GM18868 (cell line): ENCODE measurements at regions not wholly inside any gene's neighbourhood (a gene's known extent, or its start where the extent isn't known, plus 50 kb on each side); places are given as distances from the start of the nearest gene placed in this dataset.
"Not testable (repeated sequence)": the region's sequence is repeated elsewhere in the genome, so short reads cannot be mapped to it uniquely, and the experiment has no call there.

Experiments used
- ATAC-seq: cut with Tn5 transposase; IDR thresholded peaks from one replicate; pipeline ENCODE4 v1.9.1; 2021; ENCODE audit warnings: mild to moderate bottlenecking, moderate library complexity; ENCODE audit not compliant: unreplicated experiment

- ATAC-seq, result no peak
These were observed 220.2 kb upstream of the NBEA start for GRCh38 chr13:34721631-34722595.

- no peak for ATAC-seq
These were observed 219.1 kb upstream of the NBEA start for GRCh38 chr13:34722922-34723321.

- no peak for ATAC-seq
These were observed 211.1 kb upstream of the NBEA start for GRCh38 chr13:34730961-34731360.

- ATAC-seq, result no peak
These were observed 210.6 kb upstream of the NBEA start for GRCh38 chr13:34731486-34731885.

- no peak for ATAC-seq
These were observed 208.3 kb upstream of the NBEA start for GRCh38 chr13:34733721-34734120.

- no peak for ATAC-seq
These were observed 207.1 kb upstream of the NBEA start for GRCh38 chr13:34734932-34735331.

GRCh38 chr13:34738254-34738992, 203.6 kb upstream of the NBEA start:
- no peak for ATAC-seq

- ATAC-seq, result not testable (repeated sequence)
These were observed 195.0 kb upstream of the NBEA start for GRCh38 chr13:34747056-34747455.

GRCh38 chr13:34747507-34747906, 194.6 kb upstream of the NBEA start:
- no peak for ATAC-seq

- peak; percentile 33 for ATAC-seq
These were observed 194.0 kb upstream of the NBEA start for GRCh38 chr13:34748073-34748472.

- no peak for ATAC-seq
These were observed 193.5 kb upstream of the NBEA start for GRCh38 chr13:34748596-34748995.

GRCh38 chr13:34749046-34749445, 193.0 kb upstream of the NBEA start:
- no peak for ATAC-seq

GRCh38 chr13:34750078-34750931, 191.8 kb upstream of the NBEA start:
- peak; percentile 78 for ATAC-seq

- ATAC-seq, result peak; percentile 37
These were observed 191.0 kb upstream of the NBEA start for GRCh38 chr13:34751044-34751443.

GRCh38 chr13:34751492-34751891, 190.6 kb upstream of the NBEA start:
- ATAC-seq, result peak; percentile 42

GRCh38 chr13:34752283-34752960, 189.6 kb upstream of the NBEA start:
- ATAC-seq, result no peak

GRCh38 chr13:34756136-34756535, 185.9 kb upstream of the NBEA start:
- ATAC-seq, result no peak

- ATAC-seq, result no peak
These were observed 185.5 kb upstream of the NBEA start for GRCh38 chr13:34756572-34756971.

- ATAC-seq, result no peak
These were observed 184.6 kb upstream of the NBEA start for GRCh38 chr13:34757441-34757840.

GRCh38 chr13:34758628-34759027, 183.4 kb upstream of the NBEA start:
- no peak for ATAC-seq
